IMR-90 (cell line): ENCODE measurements at regions not wholly inside any gene's neighbourhood (a gene's known extent, or its start where the extent isn't known, plus 50 kb on each side); places are given as distances from the start of the nearest gene placed in this dataset.

Source experiments
- ATAC-seq: fragments of 200-7000 bp; cut with Tn5 transposase; 2 replicates; pipeline ENCODE4 v1.9.1; 2020; ENCODE audit warnings: low read depth, mild to moderate bottlenecking, moderate library complexity
- BruUV-seq: library from RNA; stranded (reverse); fragments of 400-500 nt; replicated peaks from 2 replicates; lab custom pipeline; 2021; lab: Mats Ljungman, UMichigan
- CTCF ChIA-PET: fragments of 300-600 bp; formaldehyde crosslinking; extraction: SDS; loops from one replicate; lab custom pipeline; 2021; ENCODE audit warnings: antibody characterized with exemption; lab: Yijun Ruan, JAX
- POLR2A ChIA-PET: fragments of 300-600 bp; sonication (Branson Sonifier 250); formaldehyde crosslinking; loops from one replicate; lab custom pipeline; 2022; ENCODE audit warnings: antibody characterized with exemption; ENCODE audit not compliant: unreplicated experiment; lab: Charles Lee
- DNase-seq: peaks from one replicate; pipeline ENCODE4 v3.0.0; 2013
- H2AFZ ChIP-seq: replicated peaks from 2 replicates; pipeline ENCODE3; 2013; ENCODE audit warnings: low read length, mild to moderate bottlenecking; ENCODE audit not compliant: poor library complexity
- H2AK5ac ChIP-seq: 2 replicates; pipeline ENCODE4 v1.6.1; 2013; ENCODE audit warnings: low read depth, low read length, inconsistent platforms
- H2AK9ac ChIP-seq: replicated peaks from 2 replicates; pipeline ENCODE3; 2013; ENCODE audit warnings: mild to moderate bottlenecking, low read depth, low read length, moderate library complexity; ENCODE audit not compliant: poor library complexity
- H2BK120ac ChIP-seq: 2 replicates; pipeline ENCODE4 v1.6.1; 2013; ENCODE audit warnings: low read depth, low read length, inconsistent platforms
- H2BK15ac ChIP-seq: 3 replicates; pipeline ENCODE4 v1.6.1; 2013; ENCODE audit warnings: low read depth, low read length, inconsistent platforms
- H2BK20ac ChIP-seq: 2 replicates; pipeline ENCODE4 v1.6.1; 2013; ENCODE audit warnings: low read depth, mild to moderate bottlenecking, inconsistent platforms, low read length, moderate library complexity
- H2BK5ac ChIP-seq: 2 replicates; pipeline ENCODE4 v1.6.1; 2013; ENCODE audit warnings: mild to moderate bottlenecking, low read depth, low read length, inconsistent platforms; ENCODE audit not compliant: poor library complexity, severe bottlenecking
- H3K14ac ChIP-seq: replicated peaks from 2 replicates; pipeline ENCODE4 v1.6.1; 2013; ENCODE audit warnings: low read depth, low read length, inconsistent platforms
- H3K18ac ChIP-seq: 2 replicates; pipeline ENCODE4 v1.6.1; 2013; ENCODE audit warnings: low read depth, low read length, control low read depth
- H3K23ac ChIP-seq: 2 replicates; pipeline ENCODE4 v1.6.1; 2013; ENCODE audit warnings: low read depth, low read length, inconsistent platforms
- H3K27ac ChIP-seq: 2 replicates; pipeline ENCODE4 v1.5.1; 2013; ENCODE audit warnings: mild to moderate bottlenecking, control low read depth, low read length; ENCODE audit not compliant: insufficient read depth
- H3K27me3 ChIP-seq: 2 replicates; pipeline ENCODE4 v1.6.1; 2013; ENCODE audit warnings: low read length; ENCODE audit not compliant: control insufficient read depth, insufficient read depth
- H3K36me3 ChIP-seq: 2 replicates; pipeline ENCODE4 v1.6.1; 2013; ENCODE audit warnings: low read length, mixed read lengths; ENCODE audit not compliant: control insufficient read depth, insufficient read depth
- H3K4ac ChIP-seq: 2 replicates; pipeline ENCODE4 v1.6.1; 2013; ENCODE audit warnings: low read depth, low read length, inconsistent platforms
- H3K4me1 ChIP-seq: 2 replicates; pipeline ENCODE4 v1.6.1; 2013; ENCODE audit warnings: low read length, mixed read lengths; ENCODE audit not compliant: control insufficient read depth, insufficient read depth
- H3K4me2 ChIP-seq: 2 replicates; pipeline ENCODE4 v1.6.1; 2013; ENCODE audit warnings: low read depth, mild to moderate bottlenecking, control low read depth, low read length, moderate library complexity
- H3K4me3 ChIP-seq: 2 replicates; pipeline ENCODE4 v1.5.1; 2013; ENCODE audit warnings: low read depth, mild to moderate bottlenecking, control low read depth, low read length, moderate library complexity; ENCODE audit not compliant: insufficient read depth
- H3K56ac ChIP-seq: 2 replicates; pipeline ENCODE4 v1.6.1; 2013; ENCODE audit warnings: low read length, inconsistent platforms; ENCODE audit not compliant: insufficient read depth; ENCODE audit errors: extremely low read depth
- H3K79me1 ChIP-seq, 2 experiments: 2 replicates each; pipeline ENCODE4 v1.6.1; 2013; ENCODE audit warnings: low read length in 2 of 2, inconsistent platforms in 1 of 2, low read depth in 1 of 2
- H3K9ac ChIP-seq: 2 replicates; pipeline ENCODE4 v1.6.1; 2013; ENCODE audit warnings: low read depth, low read length, control low read depth
- H3K9me1 ChIP-seq: 2 replicates; pipeline ENCODE4 v1.6.1; 2013; ENCODE audit warnings: low read length, inconsistent platforms; ENCODE audit not compliant: insufficient read depth
- H3K9me3 ChIP-seq: 2 replicates; pipeline ENCODE4 v1.6.1; 2013; ENCODE audit warnings: low read length; ENCODE audit not compliant: control insufficient read depth, insufficient read depth
- H4K20me1 ChIP-seq: 2 replicates; pipeline ENCODE4 v1.6.1; 2013; ENCODE audit warnings: low read length, inconsistent platforms; ENCODE audit not compliant: insufficient read depth
- H4K5ac ChIP-seq: 2 replicates; pipeline ENCODE4 v1.6.1; 2013; ENCODE audit warnings: mild to moderate bottlenecking, low read depth, low read length, control low read depth
- H4K8ac ChIP-seq, 2 experiments: 2 replicates each; pipeline ENCODE4 v1.6.1; 2013; ENCODE audit warnings: low read depth in 2 of 2, low read length in 2 of 2, control low read depth in 1 of 2, inconsistent platforms in 1 of 2
- H4K91ac ChIP-seq: 2 replicates; pipeline ENCODE4 v1.6.1; 2013; ENCODE audit warnings: low read depth, low read length, inconsistent platforms; ENCODE audit not compliant: insufficient read depth
- CHD1 ChIP-seq: IDR thresholded peaks from 2 replicates; pipeline ENCODE4 v1.6.1; 2012; ENCODE audit warnings: low read depth, low read length, improper control_type of control experiment
- CTCF ChIP-seq: conservative IDR thresholded peaks from 2 replicates; pipeline ENCODE4 v1.5.1; 2012; ENCODE audit warnings: mild to moderate bottlenecking, low read depth, low read length, improper control_type of control experiment
- FOS ChIP-seq: fragments of 150-350 bp; IDR thresholded peaks from 2 replicates; pipeline ENCODE4 v1.6.1; 2016; ENCODE audit warnings: low read depth, low read length
- RAD21 ChIP-seq: IDR thresholded peaks from 2 replicates; pipeline ENCODE4 v1.6.1; 2012; ENCODE audit warnings: low read length, improper control_type of control experiment
- RCOR1 ChIP-seq: IDR thresholded peaks from 2 replicates; pipeline ENCODE4 v1.6.1; 2012; ENCODE audit warnings: mild to moderate bottlenecking, low read length, improper control_type of control experiment; ENCODE audit not compliant: insufficient replicate concordance
- SMC3 ChIP-seq: fragments of 150-350 bp; IDR thresholded peaks from 2 replicates; pipeline ENCODE4 v1.6.1; 2016; ENCODE audit warnings: low read depth, mild to moderate bottlenecking, antibody characterized with exemption, low read length, moderate library complexity
- WGBS, 2 experiments: methylation state at CpG; one replicate each; pipeline versions ENCODE4 v1.1.5 to v1.1.7; 2013; ENCODE audit warnings: missing lambda C conversion rate in 2 of 2; ENCODE audit not compliant: insufficient read length in 1 of 2; ENCODE audit errors: extremely low coverage in 2 of 2; 5-methylcytosine and 5-hydroxymethylcytosine counted together
- dilution Hi-C: fragments of 300-500 bp; cut with HindIII; formaldehyde crosslinking; loops from one replicate; pipeline ENCODE4 v1.14.3; 2018; ENCODE audit warnings: low sequenced_read_pairs; ENCODE audit not compliant: unreplicated experiment
- in situ Hi-C: fragments of 300-500 bp; cut with MboI; formaldehyde crosslinking; loops from 3 replicates; pipeline ENCODE4 v1.14.3; 2019; ENCODE audit warnings: low sequenced_read_pairs, inconsistent platforms, mixed read lengths
- intact Hi-C: fragments of 100-400 bp; cut with micrococcal nuclease; formaldehyde crosslinking; loops from 2 replicates; pipeline ENCODE4 v1.10.0; 2022

GRCh38 chr2:6664332-6665061, 201.2 kb downstream of the CMPK2 start:
- in situ Hi-C loops: no loop called here
- H3K4me1 ChIP-seq: no peaks in the 10 kb centered on the region
- no peak overlapping the region for H2AK5ac ChIP-seq
- no peak overlapping the region for H3K4ac ChIP-seq
- no peak overlapping the region for H3K4me2 ChIP-seq
- H4K20me1 ChIP-seq: no peaks in the 10 kb centered on the region
- no peaks in the 10 kb centered on the region for H3K9me3 ChIP-seq
- H2BK120ac ChIP-seq: no peak overlapping the region
- no peak overlapping the region for H3K56ac ChIP-seq
- DNase-seq (no peak), ATAC-seq (no peak)
- H3K23ac ChIP-seq: no peak overlapping the region
- H3K9ac ChIP-seq: no peak overlapping the region
- dilution Hi-C loops: no loop called here
- no TSS peak for BruUV-seq
- no peaks in the 10 kb centered on the region for H3K9me1 ChIP-seq
- H2AFZ ChIP-seq: no peak overlapping the region
- no peak overlapping the region for H2BK20ac ChIP-seq
- TF ChIP-seq CHD1 (no peak), FOS (no peak), SMC3 (no peak), RAD21 (no peak), RCOR1 (no peak), CTCF (no peak)
- no peak overlapping the region for H3K27ac ChIP-seq
- H4K8ac ChIP-seq: no peak overlapping the region
- no peak overlapping the region for H2BK5ac ChIP-seq
- H3K14ac ChIP-seq: no peak overlapping the region
- H3K27me3 ChIP-seq: no peaks in the 10 kb centered on the region
- H2BK15ac ChIP-seq: no peak overlapping the region
- ChIA-PET CTCF (no interaction called here), POLR2A (no interaction called here)
- intact Hi-C loops: no loop called here
- H4K91ac ChIP-seq: no peak overlapping the region
- no peak overlapping the region for H3K18ac ChIP-seq
- no peak overlapping the region for H3K4me3 ChIP-seq
- no peaks in the 10 kb centered on the region for H3K79me1 ChIP-seq
- H3K36me3 ChIP-seq: no peaks in the 10 kb centered on the region
- no peak overlapping the region for H4K5ac ChIP-seq
- 85% methylated on average over 2 of the region's 7 CpGs; no CpG with 5 or more reads in 1 of the 2 experiments for WGBS, 2 experiments
- no peak overlapping the region for H2AK9ac ChIP-seq
